ENCODE measurements at regions not wholly inside any gene's neighbourhood (a gene's known extent, or its start where the extent isn't known, plus 50 kb on each side); places are given as distances from the start of the nearest gene placed in this dataset.

- DNase-seq: no peak
Observed at GRCh38 chr2:221285148-221285547, 287.0 kb downstream of the EPHA4 start.

DNA sequence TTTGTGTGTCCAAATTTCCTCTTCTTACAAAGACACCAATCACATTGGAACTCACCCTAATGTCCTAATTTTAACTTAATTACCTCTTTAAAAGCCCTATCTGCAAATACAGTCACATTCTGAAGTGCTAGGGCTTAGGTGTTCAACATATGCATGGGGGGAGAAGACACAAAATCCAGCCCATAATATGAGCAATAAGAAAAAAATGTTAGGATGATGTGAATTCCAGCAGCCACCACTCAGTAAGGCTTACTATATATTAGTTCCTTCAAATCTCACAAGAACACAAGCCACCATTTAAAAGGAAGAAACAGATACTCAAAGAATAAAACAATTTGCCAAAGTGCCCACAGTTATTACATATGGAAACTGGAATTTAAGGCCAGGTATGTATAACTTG is 285.7 kb downstream of the EPHA4 start:
- no peak for DNase-seq

DNA sequence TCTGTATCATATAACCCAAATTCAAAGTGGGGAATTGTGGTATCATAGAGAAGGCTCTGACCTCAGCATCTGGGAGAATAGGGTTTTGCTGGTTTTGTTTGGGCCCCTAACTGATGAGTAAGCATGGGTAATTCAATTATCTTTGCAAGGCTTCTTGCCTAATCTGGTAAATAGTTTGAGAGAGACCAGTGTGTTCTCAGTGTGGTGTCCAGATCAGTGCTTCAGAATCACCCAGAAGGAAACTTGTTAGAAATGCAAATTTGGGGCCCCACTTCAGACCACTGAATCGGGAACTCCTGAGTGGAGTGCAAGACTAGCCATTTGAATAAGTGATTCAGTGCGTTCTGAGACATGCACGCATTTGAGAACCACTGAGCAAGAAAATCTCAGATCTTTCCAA is 282.7 kb downstream of the EPHA4 start:
- no peak for DNase-seq

GRCh38 chr2:221289846-221290245 is 282.3 kb downstream of the EPHA4 start:
- no peak for DNase-seq

- DNase-seq: no peak
Observed at GRCh38 chr2:221293949-221294742, 278.0 kb downstream of the EPHA4 start.

GRCh38 chr2:221304916-221305315 is 267.2 kb downstream of the EPHA4 start:
- DNase-seq: no peak

GRCh38 chr2:221308507-221309066 is 263.5 kb downstream of the EPHA4 start:
- no peak for DNase-seq

DNA sequence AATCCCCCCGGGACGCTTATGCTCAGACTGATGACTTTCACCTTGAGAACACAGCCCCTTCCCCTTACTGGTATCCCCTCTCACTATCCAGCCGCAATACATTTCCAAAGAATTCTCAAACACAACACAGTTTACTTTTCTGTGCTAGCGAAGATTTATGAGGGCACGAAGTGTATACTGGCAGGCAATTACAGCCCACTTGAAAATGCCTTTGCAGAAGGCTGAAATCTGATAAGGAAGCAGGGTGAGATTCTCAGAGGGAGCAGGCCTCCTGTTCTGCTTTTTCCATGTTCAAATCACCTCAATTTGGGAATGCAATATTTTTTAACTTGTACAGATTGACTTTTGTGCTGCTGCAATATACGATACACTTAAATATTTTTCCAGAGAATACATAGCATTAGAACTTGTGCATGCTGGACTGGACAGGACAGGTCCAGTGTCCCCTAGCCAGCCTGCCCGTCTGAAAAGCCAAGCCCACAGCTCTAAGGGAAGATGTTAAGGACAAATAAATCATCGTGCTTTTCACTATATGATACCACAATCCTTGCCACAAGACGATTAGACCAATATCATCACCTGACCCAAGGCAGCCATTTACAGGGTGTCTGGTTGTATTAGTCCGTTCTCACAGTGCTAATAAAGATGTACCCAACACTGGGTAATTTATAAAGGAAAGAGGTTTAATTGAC is 262.1 kb downstream of the EPHA4 start:
- DNase-seq: no peak

DNA sequence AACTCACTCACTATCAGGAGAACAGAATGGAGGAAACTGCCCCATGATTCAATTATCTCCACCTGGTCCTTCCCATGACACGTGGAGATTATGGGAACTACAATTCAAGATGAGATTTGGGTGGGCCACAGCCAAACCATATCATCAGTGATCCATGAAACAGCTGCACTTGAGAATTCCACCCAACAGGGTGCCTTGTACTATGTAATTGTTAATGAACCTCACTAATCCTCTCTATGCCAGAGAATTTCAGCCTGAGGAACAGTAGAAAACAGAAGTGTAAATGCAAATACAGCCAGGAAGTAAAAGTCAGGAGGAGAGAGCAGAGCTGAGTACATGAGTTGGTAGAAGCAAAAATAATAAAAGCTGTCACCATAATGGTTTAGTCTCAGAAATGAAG is 261.4 kb downstream of the EPHA4 start:
- no peak for DNase-seq

GRCh38 chr2:221312634-221313033 is 259.5 kb downstream of the EPHA4 start:
- DNase-seq: no peak

GRCh38 chr2:221314786-221315185 is 257.3 kb downstream of the EPHA4 start:
- no peak for DNase-seq

DNA sequence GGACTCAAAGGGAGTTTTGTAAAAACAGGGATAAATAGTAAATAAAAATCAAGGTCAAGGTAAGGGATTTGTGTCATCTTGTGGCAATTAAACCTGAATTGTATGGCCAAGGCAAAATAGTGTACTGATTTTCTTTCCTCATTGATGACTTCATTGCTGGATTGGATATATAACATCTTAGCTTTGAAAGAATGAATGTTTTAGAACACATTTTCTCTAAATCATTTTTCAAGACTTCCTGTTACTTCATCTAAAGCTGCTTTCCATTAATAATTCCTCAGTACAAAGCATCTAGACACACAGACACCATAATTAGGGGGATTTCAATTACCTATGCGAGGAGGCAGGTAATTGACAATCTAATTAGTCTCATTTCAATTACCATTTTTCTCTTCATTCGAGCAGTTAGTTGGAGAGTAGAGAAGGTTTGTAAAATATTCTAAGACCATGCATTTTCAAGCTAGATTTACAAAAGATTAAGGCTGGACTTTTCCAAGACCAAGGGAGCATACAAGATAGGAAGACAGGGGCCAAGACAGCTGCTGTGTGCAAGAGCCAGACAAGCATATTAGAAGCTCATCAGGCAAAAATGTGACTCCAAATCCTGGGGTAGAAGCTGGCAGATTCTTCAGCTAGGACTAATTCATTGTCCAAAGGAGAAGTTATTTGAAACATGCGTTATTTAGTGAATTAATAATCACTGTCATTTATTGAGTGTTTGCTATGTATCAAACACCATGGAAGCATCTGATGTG is 253.6 kb downstream of the EPHA4 start:
- no peak for DNase-seq

- no peak for DNase-seq
Observed at GRCh38 chr2:221322741-221323140, 249.4 kb downstream of the EPHA4 start.

DNA sequence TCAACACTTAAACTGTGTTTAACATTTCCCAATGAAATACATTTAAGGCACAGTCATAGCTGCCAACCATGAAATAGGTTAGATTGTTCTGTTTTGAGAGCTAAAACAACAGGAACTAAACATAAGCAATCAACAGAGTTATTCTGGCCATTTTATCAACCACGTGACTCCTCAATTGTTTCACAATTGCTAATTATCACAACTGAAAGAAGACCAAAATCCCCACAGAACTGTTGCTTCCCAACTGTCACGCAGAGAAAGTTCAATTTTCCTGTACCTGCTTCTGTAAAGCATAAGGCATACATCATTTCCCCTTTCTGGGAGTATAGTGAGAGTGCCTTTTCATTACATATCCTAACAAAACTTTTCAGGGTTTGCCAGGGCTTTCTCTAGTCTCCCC is 248.6 kb downstream of the EPHA4 start:
- DNase-seq: no peak

- no peak for DNase-seq
Observed at GRCh38 chr2:221330436-221330835, 241.7 kb downstream of the EPHA4 start.

DNA sequence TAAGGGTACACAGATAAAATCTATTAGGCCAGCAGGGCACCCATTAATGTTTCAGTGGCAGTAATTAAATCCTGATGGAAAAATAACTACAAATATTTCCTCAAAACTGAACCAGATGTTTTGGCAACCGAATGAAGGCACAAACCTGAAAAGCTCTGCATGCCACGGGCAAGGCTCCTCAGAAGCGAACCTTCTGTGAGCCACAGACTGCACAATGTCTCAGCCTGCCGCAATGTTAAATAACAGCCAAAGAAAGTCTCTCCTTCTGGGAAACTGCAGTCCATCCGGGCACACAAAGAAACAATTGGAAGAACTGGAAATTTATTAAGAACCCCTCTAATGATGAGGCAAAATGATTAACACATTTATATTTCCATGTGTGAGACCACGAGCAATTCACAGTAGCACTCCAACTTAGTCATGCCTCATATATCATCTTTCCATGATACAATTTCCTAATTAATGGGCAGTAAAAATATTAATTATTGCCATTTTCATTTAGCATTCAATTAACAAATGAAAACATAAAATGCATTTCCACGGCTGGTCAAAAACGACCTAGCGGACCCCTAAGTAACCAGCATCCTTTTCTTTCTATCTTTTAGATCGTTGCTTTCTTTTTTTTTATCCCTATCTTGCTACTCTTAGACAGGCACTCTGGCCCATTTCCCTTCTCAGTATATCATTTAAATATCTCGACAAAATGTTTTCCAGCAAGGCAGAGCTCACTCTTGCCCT is 237.5 kb downstream of the EPHA4 start:
- DNase-seq: no peak

DNA sequence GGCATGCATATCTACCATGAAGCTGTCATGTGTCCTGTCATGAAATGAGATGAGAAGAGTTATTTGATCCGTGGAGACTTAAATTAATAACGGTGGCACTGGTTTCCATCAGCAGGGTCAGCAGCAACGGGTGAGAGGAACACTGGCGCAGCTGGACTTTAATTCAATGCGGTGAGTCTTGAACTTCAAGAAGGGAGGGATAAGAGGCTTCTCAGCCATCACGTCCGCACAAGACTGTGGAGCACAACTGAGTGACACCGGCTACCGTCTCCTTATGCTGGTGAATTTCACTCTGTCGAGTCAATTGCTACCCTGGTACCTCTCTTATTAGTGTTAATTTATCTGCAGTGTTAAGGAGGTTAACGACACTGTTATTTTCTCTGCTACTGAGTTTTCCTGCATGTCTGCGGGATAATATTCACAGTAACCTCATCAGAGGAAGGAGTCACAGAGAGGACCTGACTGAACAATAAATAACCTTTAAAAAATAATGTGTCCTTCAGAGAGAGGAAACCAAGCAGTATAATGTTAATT is 236.8 kb downstream of the EPHA4 start:
- no peak for DNase-seq

- DNase-seq: no peak
Observed at GRCh38 chr2:221336967-221337366, 235.1 kb downstream of the EPHA4 start.

- DNase-seq: no peak
Observed at GRCh38 chr2:221337957-221338685, 234.0 kb downstream of the EPHA4 start.

GRCh38 chr2:221342388-221342787 is 229.7 kb downstream of the EPHA4 start:
- no peak for DNase-seq

GRCh38 chr2:221343524-221343923 is 228.6 kb downstream of the EPHA4 start:
- no peak for DNase-seq

DNA sequence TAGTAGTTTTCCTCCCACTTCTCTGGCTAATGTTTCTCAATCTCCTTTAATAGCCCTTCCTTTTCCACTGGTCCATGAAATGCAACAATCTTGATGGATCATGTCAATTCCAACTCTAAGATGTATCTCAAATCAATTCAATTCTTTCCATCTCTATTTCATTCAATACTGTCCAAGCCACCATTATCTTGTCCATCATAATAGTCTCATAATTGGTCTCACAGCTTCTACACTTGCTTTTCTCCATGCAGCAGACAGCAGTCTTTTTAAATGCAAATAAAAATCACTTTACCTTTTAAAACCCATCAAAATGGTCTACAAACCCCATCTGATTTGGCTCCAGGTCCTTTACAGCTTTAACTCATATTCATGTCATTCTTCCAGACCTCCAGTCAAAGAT is 226.6 kb downstream of the EPHA4 start:
- no peak for DNase-seq
